Fibroblast of lung (primary cell): ENCODE measurements at regions not wholly inside any gene's neighbourhood (a gene's known extent, or its start where the extent isn't known, plus 50 kb on each side); places are given as distances from the start of the nearest gene placed in this dataset.

Source experiments
- CTCF ChIP-seq, 2 donors: IDR thresholded peaks in 1 of 2; conservative IDR thresholded peaks in 1 of 2; 1 replicate in 1 of 2; 2 replicates in 1 of 2; pipeline ENCODE4 v1.5.1; 2011 to 2012; ENCODE audit warnings: low read length in 2 of 2, control low read depth in 1 of 2, inconsistent platforms in 1 of 2, low read depth in 1 of 2, mild to moderate bottlenecking in 1 of 2
- EZH2 ChIP-seq: IDR thresholded peaks from 2 replicates; pipeline ENCODE4 v1.5.1; 2012; ENCODE audit warnings: low read length, control low read depth, mild to moderate bottlenecking; ENCODE audit errors: missing control alignments

- TF ChIP-seq CTCF (conservative IDR thresholded peaks at IDR 0.05 in 1 of 2, IDR thresholded peaks at IDR 0.05 in 1 of 2; ENCODE audit: low read depth in 1 of 2, low read length in 2 of 2) (no peak), EZH2 (no peak)
Measured at GRCh38 chr1:22203335-22203734, 60.4 kb upstream of the WNT4 start.
